Karpas-422 (cell line): ENCODE measurements at regions not wholly inside any gene's neighbourhood (a gene's known extent, or its start where the extent isn't known, plus 50 kb on each side); places are given as distances from the start of the nearest gene placed in this dataset.

Source experiments
- DNase-seq: peaks from one replicate; pipeline ENCODE4 v3.0.0-alpha.2; 2015
- H2AFZ ChIP-seq: fragments of 200-600 bp; sonication (generic); 2 replicates; pipeline ENCODE4 v1.6.1; 2014; ENCODE audit warnings: antibody characterized with exemption, low read length, mixed read lengths
- H3K27ac ChIP-seq: fragments of 200-600 bp; sonication (generic); 2 replicates; pipeline ENCODE4 v1.5.1; 2014; ENCODE audit warnings: mild to moderate bottlenecking, low read length, moderate library complexity
- H3K27me3 ChIP-seq: fragments of 200-600 bp; sonication (generic); 2 replicates; pipeline ENCODE4 v1.6.1; 2014; ENCODE audit warnings: low read length, mixed read lengths
- H3K36me3 ChIP-seq: fragments of 200-600 bp; sonication (generic); 2 replicates; pipeline ENCODE4 v1.6.1; 2014; ENCODE audit warnings: low read length, mixed read lengths; ENCODE audit not compliant: insufficient read depth
- H3K4me1 ChIP-seq: fragments of 200-600 bp; sonication (generic); 2 replicates; pipeline ENCODE4 v1.6.1; 2014; ENCODE audit warnings: mild to moderate bottlenecking, low read length, mixed read lengths
- H3K4me2 ChIP-seq: fragments of 200-600 bp; sonication (generic); 2 replicates; pipeline ENCODE4 v1.6.1; 2014; ENCODE audit warnings: low read length, low read depth, mild to moderate bottlenecking; ENCODE audit not compliant: poor library complexity, severe bottlenecking
- H3K4me3 ChIP-seq: fragments of 200-600 bp; sonication (generic); 2 replicates; pipeline ENCODE4 v1.5.1; 2014; ENCODE audit warnings: mild to moderate bottlenecking, antibody characterized with exemption, low read length, mixed read lengths
- H3K79me2 ChIP-seq: fragments of 200-600 bp; sonication (generic); 2 replicates; pipeline ENCODE4 v1.6.1; 2014; ENCODE audit warnings: mild to moderate bottlenecking, low read length, mixed read lengths
- H3K9ac ChIP-seq: fragments of 200-600 bp; sonication (generic); 2 replicates; pipeline ENCODE4 v1.6.0; 2014; ENCODE audit warnings: low read length
- H3K9me2 ChIP-seq: fragments of 200-600 bp; sonication (generic), shearing (Covaris generic); replicated peaks from 2 replicates; pipeline ENCODE4 v1.6.0; 2014; ENCODE audit warnings: mild to moderate bottlenecking, low read length, moderate library complexity; ENCODE audit not compliant: insufficient read depth
- H3K9me3 ChIP-seq: fragments of 300-700, 200-600 bp; sonication (generic); 2 replicates; pipeline ENCODE4 v1.6.1; 2014; ENCODE audit warnings: low read length, mixed read lengths
- H4K20me1 ChIP-seq: fragments of 200-600 bp; sonication (generic); 2 replicates; pipeline ENCODE4 v1.6.1; 2014; ENCODE audit warnings: mild to moderate bottlenecking, antibody characterized with exemption, low read length, low read depth; ENCODE audit not compliant: insufficient read depth

GRCh38 chr10:4479342-4479741 is 346.7 kb upstream of the AKR1E2 start:
- no peak overlapping the region for H3K9ac ChIP-seq
- no peaks in the 10 kb centered on the region for H3K9me2 ChIP-seq
- no peak overlapping the region for H3K4me2 ChIP-seq
- H3K79me2 ChIP-seq: no peaks in the 10 kb centered on the region
- no peak overlapping the region for H3K27ac ChIP-seq
- DNase-seq: no peak
- no peaks in the 10 kb centered on the region for H3K27me3 ChIP-seq
- no peaks in the 10 kb centered on the region for H3K9me3 ChIP-seq
- no peak overlapping the region for H3K4me3 ChIP-seq
- no peak overlapping the region for H2AFZ ChIP-seq
- no peaks in the 10 kb centered on the region for H4K20me1 ChIP-seq
- no peaks in the 10 kb centered on the region for H3K36me3 ChIP-seq
- H3K4me1 ChIP-seq: no peaks in the 10 kb centered on the region

GRCh38 chr10:4477664-4478063 is 348.3 kb upstream of the AKR1E2 start:
- H2AFZ ChIP-seq: no peak overlapping the region
- no peak overlapping the region for H3K4me2 ChIP-seq
- no peak overlapping the region for H3K27ac ChIP-seq
- H3K9me2 ChIP-seq: no peaks in the 10 kb centered on the region
- H3K27me3 ChIP-seq: no peaks in the 10 kb centered on the region
- no peaks in the 10 kb centered on the region for H4K20me1 ChIP-seq
- H3K4me3 ChIP-seq: no peak overlapping the region
- no peaks in the 10 kb centered on the region for H3K79me2 ChIP-seq
- no peaks in the 10 kb centered on the region for H3K4me1 ChIP-seq
- no peaks in the 10 kb centered on the region for H3K9me3 ChIP-seq
- no peak for DNase-seq
- H3K36me3 ChIP-seq: no peaks in the 10 kb centered on the region
- no peak overlapping the region for H3K9ac ChIP-seq

GRCh38 chr10:4475827-4476490 is 350.0 kb upstream of the AKR1E2 start:
- no peak overlapping the region for H3K9ac ChIP-seq
- H3K9me2 ChIP-seq: no peaks in the 10 kb centered on the region
- H3K9me3 ChIP-seq: no peaks in the 10 kb centered on the region
- no peak overlapping the region for H3K4me3 ChIP-seq
- no peaks in the 10 kb centered on the region for H3K4me1 ChIP-seq
- H4K20me1 ChIP-seq: no peaks in the 10 kb centered on the region
- no peak for DNase-seq
- H3K27me3 ChIP-seq: no peaks in the 10 kb centered on the region
- no peak overlapping the region for H2AFZ ChIP-seq
- no peak overlapping the region for H3K27ac ChIP-seq
- H3K4me2 ChIP-seq: no peak overlapping the region
- H3K79me2 ChIP-seq: no peaks in the 10 kb centered on the region
- H3K36me3 ChIP-seq: no peaks in the 10 kb centered on the region

- Histone ChIP-seq H3K27me3 (no peaks in the 10 kb centered on the region), H4K20me1 (no peaks in the 10 kb centered on the region), H3K4me2 (no peak overlapping the region), H3K4me1 (no peaks in the 10 kb centered on the region), H2AFZ (no peak overlapping the region), H3K4me3 (no peak overlapping the region), H3K9ac (no peak overlapping the region), H3K9me2 (no peaks in the 10 kb centered on the region), H3K79me2 (no peaks in the 10 kb centered on the region), H3K27ac (no peak overlapping the region), H3K36me3 (no peaks in the 10 kb centered on the region), H3K9me3 (no peaks in the 10 kb centered on the region)
- DNase-seq: no peak
These were observed 351.2 kb upstream of the AKR1E2 start for GRCh38 chr10:4474829-4475228.

- Histone ChIP-seq H3K4me1 (no peaks in the 10 kb centered on the region), H3K27me3 (no peaks in the 10 kb centered on the region), H3K9me2 (no peaks in the 10 kb centered on the region), H3K4me3 (no peak overlapping the region), H3K36me3 (no peaks in the 10 kb centered on the region), H2AFZ (no peak overlapping the region), H4K20me1 (no peaks in the 10 kb centered on the region), H3K79me2 (no peaks in the 10 kb centered on the region), H3K27ac (no peak overlapping the region), H3K9ac (no peak overlapping the region), H3K9me3 (no peaks in the 10 kb centered on the region), H3K4me2 (no peak overlapping the region)
- no peak for DNase-seq
These were observed 352.0 kb upstream of the AKR1E2 start for GRCh38 chr10:4473977-4474376.

- no peaks in the 10 kb centered on the region for H3K9me3 ChIP-seq
- H3K4me2 ChIP-seq: no peak overlapping the region
- DNase-seq: no peak
- no peaks in the 10 kb centered on the region for H3K9me2 ChIP-seq
- no peak overlapping the region for H3K27ac ChIP-seq
- H3K9ac ChIP-seq: no peak overlapping the region
- H3K27me3 ChIP-seq: no peaks in the 10 kb centered on the region
- no peaks in the 10 kb centered on the region for H3K36me3 ChIP-seq
- H2AFZ ChIP-seq: no peak overlapping the region
- H4K20me1 ChIP-seq: no peaks in the 10 kb centered on the region
- H3K4me1 ChIP-seq: no peaks in the 10 kb centered on the region
- no peak overlapping the region for H3K4me3 ChIP-seq
- no peaks in the 10 kb centered on the region for H3K79me2 ChIP-seq
These were observed 353.7 kb upstream of the AKR1E2 start for GRCh38 chr10:4472190-4472904.

GRCh38 chr10:4470231-4470835 is 355.7 kb upstream of the AKR1E2 start:
- Histone ChIP-seq H3K4me1 (no peaks in the 10 kb centered on the region), H3K4me3 (no peak overlapping the region), H3K27ac (no peak overlapping the region), H3K9me2 (no peaks in the 10 kb centered on the region), H2AFZ (no peak overlapping the region), H3K4me2 (no peak overlapping the region), H3K79me2 (no peaks in the 10 kb centered on the region), H4K20me1 (no peaks in the 10 kb centered on the region), H3K27me3 (no peaks in the 10 kb centered on the region), H3K9me3 (no peaks in the 10 kb centered on the region), H3K9ac (no peak overlapping the region), H3K36me3 (no peaks in the 10 kb centered on the region)
- no peak for DNase-seq

- H3K4me1 ChIP-seq: no peaks in the 10 kb centered on the region
- no peaks in the 10 kb centered on the region for H3K27me3 ChIP-seq
- no peak overlapping the region for H3K27ac ChIP-seq
- no peak overlapping the region for H3K4me3 ChIP-seq
- H3K9me3 ChIP-seq: no peaks in the 10 kb centered on the region
- no peaks in the 10 kb centered on the region for H4K20me1 ChIP-seq
- H3K36me3 ChIP-seq: no peaks in the 10 kb centered on the region
- no peaks in the 10 kb centered on the region for H3K9me2 ChIP-seq
- H3K9ac ChIP-seq: no peak overlapping the region
- H2AFZ ChIP-seq: no peak overlapping the region
- no peak overlapping the region for H3K4me2 ChIP-seq
- H3K79me2 ChIP-seq: no peaks in the 10 kb centered on the region
- no peak for DNase-seq
These were observed 358.5 kb upstream of the AKR1E2 start for GRCh38 chr10:4467481-4467880.
